GM23338 (cell line): ENCODE measurements at regions not wholly inside any gene's neighbourhood (a gene's known extent, or its start where the extent isn't known, plus 50 kb on each side); places are given as distances from the start of the nearest gene placed in this dataset.

Source experiments
- ATAC-seq: fragments of 200-7000 bp; cut with Tn5 transposase; 3 replicates; pipeline ENCODE4 v1.9.1; 2020
- DNase-seq: peaks from one replicate; pipeline ENCODE4 v3.0.0-alpha.2; 2015; ENCODE audit warnings: low spot score
- H2AFZ ChIP-seq: fragments of 200-600 bp; sonication (generic); 2 replicates; pipeline ENCODE4 v1.8.0; 2016; ENCODE audit warnings: antibody characterized with exemption, mild to moderate bottlenecking, moderate library complexity
- H3F3A ChIP-seq: fragments of 200-600 bp; sonication (generic); replicated peaks from 2 replicates; pipeline ENCODE4 v1.8.0; 2017; ENCODE audit warnings: antibody characterized with exemption, mixed run types, low read depth
- H3K27ac ChIP-seq: fragments of 200-600 bp; sonication (generic); 2 replicates; pipeline ENCODE4 v1.6.1; 2016; ENCODE audit warnings: low read depth
- H3K27me3 ChIP-seq: fragments of 200-600 bp; sonication (generic); 2 replicates; pipeline ENCODE4 v1.8.0; 2016; ENCODE audit warnings: mild to moderate bottlenecking, mixed run types, moderate library complexity; ENCODE audit not compliant: insufficient read depth
- H3K36me3 ChIP-seq: fragments of 200-600 bp; sonication (generic); 2 replicates; pipeline ENCODE4 v1.8.0; 2016; ENCODE audit warnings: mild to moderate bottlenecking; ENCODE audit not compliant: insufficient read depth
- H3K4me1 ChIP-seq: fragments of 200-600 bp; sonication (generic); 2 replicates; pipeline ENCODE4 v1.8.0; 2016; ENCODE audit warnings: mild to moderate bottlenecking, moderate library complexity; ENCODE audit not compliant: insufficient read depth
- H3K4me2 ChIP-seq: fragments of 200-600 bp; sonication (generic); 2 replicates; pipeline ENCODE4 v1.7.1; 2017; ENCODE audit warnings: mixed run types
- H3K4me3 ChIP-seq: fragments of 200-600 bp; sonication (generic); 2 replicates; pipeline ENCODE4 v1.6.1; 2016; ENCODE audit warnings: mixed run types
- H3K79me2 ChIP-seq: fragments of 200-600 bp; sonication (generic); replicated peaks from 2 replicates; pipeline ENCODE4 v1.8.0; 2017; ENCODE audit warnings: mild to moderate bottlenecking; ENCODE audit not compliant: insufficient read depth
- H3K9me2 ChIP-seq: fragments of 200-600 bp; sonication (generic); 2 replicates; pipeline ENCODE4 v1.8.0; 2017; ENCODE audit not compliant: insufficient read depth
- H4K20me1 ChIP-seq: fragments of 200-600 bp; sonication (generic); replicated peaks from 2 replicates; pipeline ENCODE4 v1.8.0; 2017; ENCODE audit warnings: mild to moderate bottlenecking; ENCODE audit not compliant: insufficient read depth
- H3K27ac Mint-ChIP-seq: 2 replicates; pipeline ENCODE4 v1.8.0; 2020; ENCODE audit warnings: inconsistent platforms, mild to moderate bottlenecking, moderate library complexity, mixed read lengths
- H3K27me3 Mint-ChIP-seq: 3 replicates; pipeline ENCODE4 v1.8.0; 2022; ENCODE audit warnings: low read depth, mild to moderate bottlenecking, moderate library complexity, mixed read lengths, inconsistent platforms; ENCODE audit not compliant: insufficient read depth, poor library complexity
- H3K36me3 Mint-ChIP-seq: 3 replicates; pipeline ENCODE4 v1.8.0; 2021; ENCODE audit warnings: low read depth, mild to moderate bottlenecking, inconsistent platforms, moderate library complexity, mixed read lengths
- H3K4me1 Mint-ChIP-seq: 3 replicates; pipeline ENCODE4 v1.8.0; 2020; ENCODE audit warnings: mild to moderate bottlenecking, inconsistent platforms, mixed read lengths
- H3K4me3 Mint-ChIP-seq: 3 replicates; pipeline ENCODE4 v1.8.0; 2021; ENCODE audit warnings: moderate library complexity, mild to moderate bottlenecking, inconsistent platforms, mixed read lengths
- H3K9me3 Mint-ChIP-seq: 3 replicates; pipeline ENCODE4 v1.8.0; 2020; ENCODE audit warnings: moderate library complexity, mild to moderate bottlenecking, inconsistent platforms, mixed read lengths
- JUNB ChIP-seq: IDR thresholded peaks from one replicate; pipeline ENCODE4 v1.6.1; 2016; ENCODE audit warnings: antibody characterized with exemption; ENCODE audit not compliant: unreplicated experiment
- REST ChIP-seq: IDR thresholded peaks from one replicate; pipeline ENCODE4 v1.6.1; 2018; ENCODE audit warnings: antibody characterized with exemption; ENCODE audit not compliant: unreplicated experiment
- ZNF462 ChIP-seq: fragments of 250-450 bp; sonication (Bioruptor Pico); IDR thresholded peaks from 2 replicates; pipeline ENCODE4 v1.5.0; 2020; ENCODE audit warnings: mild to moderate bottlenecking, moderate library complexity

GRCh38 chrX:109879991-109880390 is 122.9 kb upstream of the TMEM164 start:
- H3K36me3 ChIP-seq = no peaks in the 10 kb centered on the region
- Mint-ChIP-seq H3K36me3 (no peaks in the 10 kb centered on the region), H3K27me3 (no peaks in the 10 kb centered on the region), H3K4me3 (no peak overlapping the region), H3K9me3 (no peaks in the 10 kb centered on the region), H3K4me1 (no peaks in the 10 kb centered on the region), H3K27ac (no peak overlapping the region)
- no peaks in the 10 kb centered on the region for H3K4me1 ChIP-seq
- no peak for TF ChIP-seq JUNB
- TF ChIP-seq ZNF462 = no peak
- no peak overlapping the region for H2AFZ ChIP-seq
- H3K4me2 ChIP-seq = no peak overlapping the region
- no peak overlapping the region for H3K27ac ChIP-seq
- no peak for DNase-seq
- H3K9me2 ChIP-seq = no peaks in the 10 kb centered on the region
- H3K27me3 ChIP-seq = no peaks in the 10 kb centered on the region
- ATAC-seq = no peak
- H3F3A ChIP-seq = no peaks in the 10 kb centered on the region
- H3K79me2 ChIP-seq = no peaks in the 10 kb centered on the region
- H3K4me3 ChIP-seq = no peak overlapping the region
- H4K20me1 ChIP-seq = no peaks in the 10 kb centered on the region

DNA sequence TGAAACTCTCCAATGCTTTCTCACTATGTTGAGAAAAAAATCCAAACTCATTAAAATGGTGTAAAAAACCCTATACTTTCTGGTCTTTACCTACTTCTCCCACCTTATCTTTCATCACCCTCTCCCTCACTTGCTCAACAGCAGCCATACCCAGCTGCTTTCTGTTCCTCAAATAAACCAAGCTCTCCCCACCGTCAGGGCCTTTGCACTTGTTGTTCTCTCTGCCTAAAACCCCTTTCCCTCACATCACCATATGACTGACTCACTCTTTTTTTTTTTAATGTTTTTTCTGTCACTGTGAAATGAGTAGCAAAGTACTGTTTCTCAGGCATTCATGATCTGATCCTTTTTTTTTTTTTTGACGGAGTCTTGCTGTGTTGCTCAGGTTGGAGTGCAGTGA is 122.3 kb upstream of the TMEM164 start:
- no peak for DNase-seq
- Histone ChIP-seq H3F3A (no peaks in the 10 kb centered on the region), H3K9me2 (no peaks in the 10 kb centered on the region), H3K27ac (no peak overlapping the region), H3K4me2 (no peak overlapping the region), H3K36me3 (no peaks in the 10 kb centered on the region), H2AFZ (no peak overlapping the region), H4K20me1 (no peaks in the 10 kb centered on the region), H3K27me3 (no peaks in the 10 kb centered on the region), H3K4me3 (no peak overlapping the region), H3K79me2 (no peaks in the 10 kb centered on the region), H3K4me1 (no peaks in the 10 kb centered on the region)
- Mint-ChIP-seq H3K4me3 (no peak overlapping the region), H3K4me1 (0 out of 3 replicates have a peak, but pooled peaks cover 3% of the 10 kb centered on the region), H3K9me3 (no peaks in the 10 kb centered on the region), H3K27ac (no peak overlapping the region), H3K36me3 (no peaks in the 10 kb centered on the region), H3K27me3 (no peaks in the 10 kb centered on the region)
- ATAC-seq = no peak
- no peak for TF ChIP-seq JUNB
- TF ChIP-seq REST = no peak
